IMR-90 (cell line): ENCODE measurements at regions not wholly inside any gene's neighbourhood (a gene's known extent, or its start where the extent isn't known, plus 50 kb on each side); places are given as distances from the start of the nearest gene placed in this dataset.

Experiments used
- ATAC-seq: fragments of 200-7000 bp; cut with Tn5 transposase; 2 replicates; pipeline ENCODE4 v1.9.1; 2020; ENCODE audit warnings: low read depth, mild to moderate bottlenecking, moderate library complexity
- BruUV-seq: library from RNA; stranded (reverse); fragments of 400-500 nt; replicated peaks from 2 replicates; lab custom pipeline; 2021; lab: Mats Ljungman, UMichigan
- CTCF ChIA-PET: fragments of 300-600 bp; formaldehyde crosslinking; extraction: SDS; loops from one replicate; lab custom pipeline; 2021; ENCODE audit warnings: antibody characterized with exemption; lab: Yijun Ruan, JAX
- POLR2A ChIA-PET: fragments of 300-600 bp; sonication (Branson Sonifier 250); formaldehyde crosslinking; loops from one replicate; lab custom pipeline; 2022; ENCODE audit warnings: antibody characterized with exemption; ENCODE audit not compliant: unreplicated experiment; lab: Charles Lee
- DNase-seq: peaks from one replicate; pipeline ENCODE4 v3.0.0; 2013
- H2AFZ ChIP-seq: replicated peaks from 2 replicates; pipeline ENCODE3; 2013; ENCODE audit warnings: low read length, mild to moderate bottlenecking; ENCODE audit not compliant: poor library complexity
- H2AK5ac ChIP-seq: 2 replicates; pipeline ENCODE4 v1.6.1; 2013; ENCODE audit warnings: low read depth, low read length, inconsistent platforms
- H2AK9ac ChIP-seq: replicated peaks from 2 replicates; pipeline ENCODE3; 2013; ENCODE audit warnings: mild to moderate bottlenecking, low read depth, low read length, moderate library complexity; ENCODE audit not compliant: poor library complexity
- H2BK120ac ChIP-seq: 2 replicates; pipeline ENCODE4 v1.6.1; 2013; ENCODE audit warnings: low read depth, low read length, inconsistent platforms
- H2BK15ac ChIP-seq: 3 replicates; pipeline ENCODE4 v1.6.1; 2013; ENCODE audit warnings: low read depth, low read length, inconsistent platforms
- H2BK20ac ChIP-seq: 2 replicates; pipeline ENCODE4 v1.6.1; 2013; ENCODE audit warnings: low read depth, mild to moderate bottlenecking, inconsistent platforms, low read length, moderate library complexity
- H2BK5ac ChIP-seq: 2 replicates; pipeline ENCODE4 v1.6.1; 2013; ENCODE audit warnings: mild to moderate bottlenecking, low read depth, low read length, inconsistent platforms; ENCODE audit not compliant: poor library complexity, severe bottlenecking
- H3K14ac ChIP-seq: replicated peaks from 2 replicates; pipeline ENCODE4 v1.6.1; 2013; ENCODE audit warnings: low read depth, low read length, inconsistent platforms
- H3K18ac ChIP-seq: 2 replicates; pipeline ENCODE4 v1.6.1; 2013; ENCODE audit warnings: low read depth, low read length, control low read depth
- H3K23ac ChIP-seq: 2 replicates; pipeline ENCODE4 v1.6.1; 2013; ENCODE audit warnings: low read depth, low read length, inconsistent platforms
- H3K27ac ChIP-seq: 2 replicates; pipeline ENCODE4 v1.5.1; 2013; ENCODE audit warnings: mild to moderate bottlenecking, control low read depth, low read length; ENCODE audit not compliant: insufficient read depth
- H3K27me3 ChIP-seq: 2 replicates; pipeline ENCODE4 v1.6.1; 2013; ENCODE audit warnings: low read length; ENCODE audit not compliant: control insufficient read depth, insufficient read depth
- H3K36me3 ChIP-seq: 2 replicates; pipeline ENCODE4 v1.6.1; 2013; ENCODE audit warnings: low read length, mixed read lengths; ENCODE audit not compliant: control insufficient read depth, insufficient read depth
- H3K4ac ChIP-seq: 2 replicates; pipeline ENCODE4 v1.6.1; 2013; ENCODE audit warnings: low read depth, low read length, inconsistent platforms
- H3K4me1 ChIP-seq: 2 replicates; pipeline ENCODE4 v1.6.1; 2013; ENCODE audit warnings: low read length, mixed read lengths; ENCODE audit not compliant: control insufficient read depth, insufficient read depth
- H3K4me2 ChIP-seq: 2 replicates; pipeline ENCODE4 v1.6.1; 2013; ENCODE audit warnings: low read depth, mild to moderate bottlenecking, control low read depth, low read length, moderate library complexity
- H3K4me3 ChIP-seq: 2 replicates; pipeline ENCODE4 v1.5.1; 2013; ENCODE audit warnings: low read depth, mild to moderate bottlenecking, control low read depth, low read length, moderate library complexity; ENCODE audit not compliant: insufficient read depth
- H3K56ac ChIP-seq: 2 replicates; pipeline ENCODE4 v1.6.1; 2013; ENCODE audit warnings: low read length, inconsistent platforms; ENCODE audit not compliant: insufficient read depth; ENCODE audit errors: extremely low read depth
- H3K79me1 ChIP-seq, 2 experiments: 2 replicates each; pipeline ENCODE4 v1.6.1; 2013; ENCODE audit warnings: low read length in 2 of 2, inconsistent platforms in 1 of 2, low read depth in 1 of 2
- H3K9ac ChIP-seq: 2 replicates; pipeline ENCODE4 v1.6.1; 2013; ENCODE audit warnings: low read depth, low read length, control low read depth
- H3K9me1 ChIP-seq: 2 replicates; pipeline ENCODE4 v1.6.1; 2013; ENCODE audit warnings: low read length, inconsistent platforms; ENCODE audit not compliant: insufficient read depth
- H3K9me3 ChIP-seq: 2 replicates; pipeline ENCODE4 v1.6.1; 2013; ENCODE audit warnings: low read length; ENCODE audit not compliant: control insufficient read depth, insufficient read depth
- H4K20me1 ChIP-seq: 2 replicates; pipeline ENCODE4 v1.6.1; 2013; ENCODE audit warnings: low read length, inconsistent platforms; ENCODE audit not compliant: insufficient read depth
- H4K5ac ChIP-seq: 2 replicates; pipeline ENCODE4 v1.6.1; 2013; ENCODE audit warnings: mild to moderate bottlenecking, low read depth, low read length, control low read depth
- H4K8ac ChIP-seq, 2 experiments: 2 replicates each; pipeline ENCODE4 v1.6.1; 2013; ENCODE audit warnings: low read depth in 2 of 2, low read length in 2 of 2, control low read depth in 1 of 2, inconsistent platforms in 1 of 2
- H4K91ac ChIP-seq: 2 replicates; pipeline ENCODE4 v1.6.1; 2013; ENCODE audit warnings: low read depth, low read length, inconsistent platforms; ENCODE audit not compliant: insufficient read depth
- BHLHE40 ChIP-seq: fragments of 150-350 bp; IDR thresholded peaks from 2 replicates; pipeline ENCODE4 v1.6.1; 2016; ENCODE audit warnings: mild to moderate bottlenecking, low read depth, low read length
- CHD1 ChIP-seq: IDR thresholded peaks from 2 replicates; pipeline ENCODE4 v1.6.1; 2012; ENCODE audit warnings: low read depth, low read length, improper control_type of control experiment
- CTCF ChIP-seq: conservative IDR thresholded peaks from 2 replicates; pipeline ENCODE4 v1.5.1; 2012; ENCODE audit warnings: mild to moderate bottlenecking, low read depth, low read length, improper control_type of control experiment
- ELK1 ChIP-seq: fragments of 150-350 bp; IDR thresholded peaks from 2 replicates; pipeline ENCODE4 v1.6.1; 2016; ENCODE audit warnings: low read depth, mild to moderate bottlenecking, low read length, moderate library complexity, borderline replicate concordance
- FOS ChIP-seq: fragments of 150-350 bp; IDR thresholded peaks from 2 replicates; pipeline ENCODE4 v1.6.1; 2016; ENCODE audit warnings: low read depth, low read length
- MAFK ChIP-seq: IDR thresholded peaks from 2 replicates; pipeline ENCODE4 v1.6.1; 2012; ENCODE audit warnings: low read depth, low read length, improper control_type of control experiment
- MAZ ChIP-seq: IDR thresholded peaks from 2 replicates; pipeline ENCODE4 v1.6.1; 2012; ENCODE audit warnings: low read depth, mild to moderate bottlenecking, low read length, improper control_type of control experiment, moderate library complexity, borderline replicate concordance
- MXI1 ChIP-seq: IDR thresholded peaks from 2 replicates; pipeline ENCODE4 v1.6.1; 2012; ENCODE audit warnings: low read depth, mild to moderate bottlenecking, low read length, moderate library complexity, borderline replicate concordance
- NFE2L2 ChIP-seq: fragments of 150-350 bp; IDR thresholded peaks from 2 replicates; pipeline ENCODE4 v1.6.1; 2016; ENCODE audit warnings: low read depth, mild to moderate bottlenecking, low read length
- POLR2A ChIP-seq: IDR thresholded peaks from 2 replicates; pipeline ENCODE4 v1.6.1; 2012; ENCODE audit warnings: mild to moderate bottlenecking, low read depth, low read length
- RAD21 ChIP-seq: IDR thresholded peaks from 2 replicates; pipeline ENCODE4 v1.6.1; 2012; ENCODE audit warnings: low read length, improper control_type of control experiment
- RCOR1 ChIP-seq: IDR thresholded peaks from 2 replicates; pipeline ENCODE4 v1.6.1; 2012; ENCODE audit warnings: mild to moderate bottlenecking, low read length, improper control_type of control experiment; ENCODE audit not compliant: insufficient replicate concordance
- SMC3 ChIP-seq: fragments of 150-350 bp; IDR thresholded peaks from 2 replicates; pipeline ENCODE4 v1.6.1; 2016; ENCODE audit warnings: low read depth, mild to moderate bottlenecking, antibody characterized with exemption, low read length, moderate library complexity
- USF2 ChIP-seq: fragments of 150-350 bp; IDR thresholded peaks from 2 replicates; pipeline ENCODE4 v1.6.1; 2017; ENCODE audit warnings: mild to moderate bottlenecking, antibody characterized with exemption, low read length, low read depth
- WGBS, 2 experiments: methylation state at CpG; one replicate each; pipeline versions ENCODE4 v1.1.5 to v1.1.7; 2013; ENCODE audit warnings: missing lambda C conversion rate in 2 of 2; ENCODE audit not compliant: insufficient read length in 1 of 2; ENCODE audit errors: extremely low coverage in 2 of 2; 5-methylcytosine and 5-hydroxymethylcytosine counted together
- dilution Hi-C: fragments of 300-500 bp; cut with HindIII; formaldehyde crosslinking; loops from one replicate; pipeline ENCODE4 v1.14.3; 2018; ENCODE audit warnings: low sequenced_read_pairs; ENCODE audit not compliant: unreplicated experiment
- in situ Hi-C: fragments of 300-500 bp; cut with MboI; formaldehyde crosslinking; loops from 3 replicates; pipeline ENCODE4 v1.14.3; 2019; ENCODE audit warnings: low sequenced_read_pairs, inconsistent platforms, mixed read lengths
- intact Hi-C: fragments of 100-400 bp; cut with micrococcal nuclease; formaldehyde crosslinking; loops from 2 replicates; pipeline ENCODE4 v1.10.0; 2022

- no peak overlapping the region for H4K8ac ChIP-seq
- H3K56ac ChIP-seq = no peak overlapping the region
- CTCF ChIA-PET = no interaction called here
- peaks cover 32% of the 10 kb centered on the region for H3K27me3 ChIP-seq
- H3K4me1 ChIP-seq = no peaks in the 10 kb centered on the region
- no peak overlapping the region for H2BK15ac ChIP-seq
- no peak overlapping the region for H3K4me2 ChIP-seq
- no peak overlapping the region for H3K27ac ChIP-seq
- DNase-seq (no peak), ATAC-seq (no peak)
- H3K36me3 ChIP-seq = no peaks in the 10 kb centered on the region
- H2BK20ac ChIP-seq = no peak overlapping the region
- no peak overlapping the region for H2BK120ac ChIP-seq
- no peak overlapping the region for H3K9ac ChIP-seq
- H4K20me1 ChIP-seq = no peaks in the 10 kb centered on the region
- dilution Hi-C loops (no loop called here), in situ Hi-C loops (no loop called here), intact Hi-C loops (no loop called here)
- H2AFZ ChIP-seq = no peak overlapping the region
- WGBS, 2 experiments = 25% methylated on average over 4 of the region's 7 CpGs; no CpG with 5 or more reads in 1 of the 2 experiments
- no peaks in the 10 kb centered on the region for H3K79me1 ChIP-seq
- no peak overlapping the region for H4K5ac ChIP-seq
- no peaks in the 10 kb centered on the region for H3K9me3 ChIP-seq
- POLR2A ChIA-PET = no interaction called here
- H3K23ac ChIP-seq = no peak overlapping the region
- no peak overlapping the region for H2AK9ac ChIP-seq
- H3K4ac ChIP-seq = no peak overlapping the region
- TF ChIP-seq MAZ = no peak
- no peak for TF ChIP-seq SMC3
- no peak for TF ChIP-seq RCOR1
- TF ChIP-seq CHD1 = no peak
- TF ChIP-seq NFE2L2 = no peak
- no peak for TF ChIP-seq MAFK
- no peak for TF ChIP-seq POLR2A
- TF ChIP-seq FOS = no peak
- TF ChIP-seq ELK1 = no peak
- TF ChIP-seq USF2 = no peak
- TF ChIP-seq RAD21 = no peak
- TF ChIP-seq BHLHE40 = no peak
- TF ChIP-seq CTCF = no peak
- no peak for TF ChIP-seq MXI1
- BruUV-seq = no TSS peak
- H2BK5ac ChIP-seq = no peak overlapping the region
- H3K9me1 ChIP-seq = no peaks in the 10 kb centered on the region
- H3K14ac ChIP-seq = no peak overlapping the region
- no peak overlapping the region for H3K4me3 ChIP-seq
- H2AK5ac ChIP-seq = no peak overlapping the region
- no peak overlapping the region for H3K18ac ChIP-seq
- no peak overlapping the region for H4K91ac ChIP-seq
Observed at GRCh38 chr12:31220061-31220460, 105.9 kb downstream of the SINHCAF start.
